Stimulated activated CD4-positive, alpha-beta T cell treated with anti-CD3 and anti-CD28 coated beads, Interleukin-4, amount 100 ng/mL, for 48 hours (primary cell): ENCODE measurements at regions not wholly inside any gene's neighbourhood (a gene's known extent, or its start where the extent isn't known, plus 50 kb on each side); places are given as distances from the start of the nearest gene placed in this dataset.

Source experiments
- DNase-seq, 2 donors: peaks; one replicate each; pipeline ENCODE4 v3.0.0-alpha.2; 2020; ENCODE audit warnings: low read depth in 2 of 2

DNA sequence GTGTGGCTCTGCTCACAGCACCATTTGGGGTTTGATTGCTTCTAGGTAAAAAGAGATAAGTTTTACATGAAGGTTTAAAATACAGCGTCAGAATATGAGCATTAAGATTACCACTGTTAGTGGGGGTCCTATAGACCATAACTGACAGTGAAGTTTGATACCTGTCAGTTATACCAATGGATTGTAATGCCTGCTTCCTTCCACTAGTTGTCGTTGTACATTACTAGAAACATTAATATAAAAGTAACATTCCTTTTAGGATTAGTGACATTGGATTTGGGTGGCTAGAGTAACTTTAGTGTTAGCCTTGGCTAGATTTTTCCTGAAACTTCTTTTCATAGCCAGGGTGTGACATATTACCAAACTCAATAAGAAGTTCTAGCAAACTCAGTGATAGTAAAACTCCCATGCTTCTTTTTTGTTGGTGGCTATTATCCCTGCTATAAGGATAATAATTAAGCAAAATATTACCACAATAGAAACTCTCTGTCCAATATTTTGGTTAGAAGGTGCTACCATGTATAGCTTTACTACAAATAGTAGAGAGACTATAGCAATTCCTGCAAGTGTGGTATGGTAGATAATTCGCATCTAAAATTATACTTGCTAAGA lies 57.1 kb downstream of the FAM181B start:
- no peak for DNase-seq

GRCh38 chr11:82675838-82676237 lies 57.8 kb downstream of the FAM181B start:
- DNase-seq = no peak

DNA sequence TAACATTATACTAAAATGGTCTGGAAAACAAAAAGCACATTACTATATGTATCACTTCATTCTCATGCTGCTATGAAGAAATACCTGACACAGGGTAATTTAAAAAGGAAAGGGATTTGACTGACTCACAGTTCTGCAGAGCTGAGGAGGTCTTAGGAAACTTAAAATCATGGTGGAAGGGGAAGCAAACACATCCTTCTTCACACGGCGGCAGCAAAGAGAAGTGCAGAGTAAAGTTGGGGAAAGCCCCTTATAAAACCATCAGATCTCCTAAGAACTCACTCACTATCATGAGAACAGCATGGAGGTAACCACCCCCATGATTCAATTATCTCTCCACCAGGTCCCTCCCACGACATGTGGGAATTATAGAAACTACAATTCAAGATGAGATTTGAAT lies 60.0 kb downstream of the FAM181B start:
- no peak for DNase-seq

GRCh38 chr11:82671451-82671850 lies 62.2 kb downstream of the FAM181B start:
- no peak for DNase-seq

DNA sequence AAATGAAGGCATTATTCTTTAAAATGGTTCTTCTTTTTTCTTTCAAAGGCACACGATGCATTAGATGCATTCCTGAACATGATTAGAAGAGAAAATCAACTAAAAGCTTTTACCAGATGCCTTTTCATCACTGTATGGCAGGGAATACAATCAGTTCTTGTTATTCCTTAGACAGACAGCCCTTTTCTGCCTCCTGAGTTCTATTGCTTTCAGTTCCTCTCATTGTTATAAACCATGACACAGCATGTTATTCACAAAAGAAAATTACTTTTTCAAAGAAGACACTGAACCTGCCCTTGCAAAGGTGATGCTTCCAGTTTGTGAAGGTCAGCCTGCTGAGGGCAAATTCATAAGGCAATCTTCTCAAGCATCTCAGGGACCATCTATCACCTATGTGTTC lies 70.1 kb downstream of the FAM181B start:
- no peak for DNase-seq

GRCh38 chr11:82653752-82654151 lies 79.9 kb downstream of the FAM181B start:
- DNase-seq = no peak

DNA sequence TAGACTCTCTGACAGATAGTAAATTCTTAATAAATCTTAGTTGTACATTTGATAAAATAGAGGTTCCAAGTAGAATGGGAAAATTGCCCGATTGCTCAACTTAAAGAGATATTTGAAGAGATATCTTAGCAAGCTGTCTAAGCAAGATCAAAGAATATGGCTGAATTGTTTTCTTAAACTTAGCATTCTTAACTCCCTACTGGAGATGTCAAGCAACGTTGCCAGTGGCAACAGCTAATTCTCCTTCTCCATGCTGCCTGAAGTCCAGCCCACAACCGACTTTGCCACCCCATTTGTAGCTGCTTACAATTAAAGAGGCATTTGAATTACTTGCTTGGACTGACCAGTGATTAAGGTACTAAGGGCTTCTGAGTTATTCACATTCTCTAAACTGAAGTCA lies 94.4 kb downstream of the FAM181B start:
- DNase-seq = no peak

DNA sequence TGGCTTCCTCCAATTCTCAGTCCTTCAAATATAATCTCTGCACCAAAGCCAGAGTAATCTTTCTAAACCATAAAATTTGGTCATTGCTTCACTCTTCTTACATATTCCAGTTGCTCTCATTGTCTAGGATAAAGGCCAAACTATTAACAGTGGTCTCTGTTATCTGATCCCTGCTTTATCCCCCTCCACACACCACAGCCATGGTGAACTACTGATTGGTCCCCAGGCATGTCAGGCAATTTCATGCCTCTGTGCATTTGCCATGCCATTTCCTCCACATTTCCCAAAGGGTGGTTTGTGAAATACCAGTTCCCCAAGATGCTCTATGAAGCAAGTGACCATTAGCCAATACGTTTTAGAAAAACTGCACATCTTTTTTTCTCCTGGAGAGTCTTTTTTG lies 97.0 kb downstream of the FAM181B start:
- no peak for DNase-seq

DNA sequence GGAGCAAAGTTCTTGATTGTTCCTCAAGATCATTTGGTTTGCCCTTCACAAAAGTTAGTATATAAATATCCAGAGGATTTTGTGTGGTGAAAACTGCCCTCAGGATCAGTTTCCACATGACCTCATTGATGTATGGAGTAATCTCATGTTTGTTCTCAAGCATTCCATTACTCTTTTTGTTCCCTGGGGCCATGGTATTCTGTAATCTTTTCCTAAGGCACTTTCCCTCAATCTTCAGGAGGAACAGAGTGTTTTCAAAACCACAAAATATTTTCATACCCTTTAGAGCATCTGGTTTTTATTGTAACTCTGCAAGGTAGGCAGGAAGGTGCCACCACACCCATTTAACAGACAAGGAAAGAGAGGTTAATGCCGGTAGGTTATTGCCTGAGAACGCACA lies 99.6 kb downstream of the FAM181B start:
- DNase-seq = no peak

DNA sequence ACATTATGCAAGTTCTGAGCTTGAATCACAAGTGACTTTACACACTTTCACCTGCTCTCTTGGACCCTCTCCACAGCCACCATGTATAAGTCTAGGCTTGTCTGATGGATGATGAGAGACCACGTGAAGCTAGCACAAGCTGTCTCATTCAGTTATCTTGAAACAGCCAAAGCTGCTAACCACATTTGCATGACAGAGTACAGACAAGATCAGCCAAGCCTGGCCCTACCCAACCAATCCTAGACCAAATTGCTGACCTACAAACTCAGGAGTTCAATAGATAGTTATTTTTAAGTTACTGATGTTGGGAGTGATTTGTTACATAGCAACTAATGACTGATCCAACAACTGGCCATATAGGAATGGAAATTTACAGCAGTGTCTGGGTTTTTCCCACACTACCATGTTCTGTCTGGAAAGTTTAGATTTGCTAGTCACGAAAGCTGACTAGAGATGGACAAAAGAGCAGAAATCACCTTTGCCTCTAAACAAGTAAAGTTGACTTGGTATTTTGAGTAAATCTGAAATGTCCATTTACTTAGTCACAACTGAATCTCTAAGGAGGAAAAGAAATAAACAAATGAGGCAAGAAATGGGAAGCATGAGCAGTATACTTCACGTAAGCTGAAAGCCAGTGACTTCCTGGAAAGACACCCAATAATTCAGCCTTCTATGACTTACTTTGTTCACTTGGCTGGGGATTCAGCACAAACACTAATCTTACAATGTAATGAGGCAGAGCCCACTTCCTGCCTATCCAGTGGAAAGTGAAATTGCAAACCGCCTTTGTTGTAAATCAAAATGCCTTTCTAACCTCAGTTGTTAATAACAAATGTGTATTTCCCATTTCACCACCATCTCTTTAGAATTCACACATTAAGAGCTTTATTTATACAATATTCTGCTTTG lies 101.7 kb downstream of the FAM181B start:
- DNase-seq = no peak

DNA sequence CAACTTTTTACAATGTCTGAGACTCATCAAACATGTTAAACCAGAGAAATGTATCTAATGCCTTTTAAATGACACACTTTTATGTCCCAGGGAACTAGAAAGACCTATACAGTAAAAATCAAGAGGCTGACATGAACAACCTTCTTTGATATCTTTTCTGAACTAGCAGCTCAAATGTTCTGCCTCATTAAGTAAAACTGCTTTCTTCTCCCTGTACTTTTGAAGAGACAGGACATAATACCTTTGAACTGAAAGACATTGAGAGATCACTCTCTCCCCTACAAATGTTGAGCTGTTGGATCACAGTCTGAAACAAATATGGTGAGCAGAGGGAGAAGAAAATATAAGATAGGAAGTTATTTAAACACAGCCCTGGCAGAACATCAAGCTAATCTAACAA lies 123.0 kb downstream of the FAM181B start:
- no peak for DNase-seq

GRCh38 chr11:82606738-82607137 lies 126.9 kb downstream of the FAM181B start:
- DNase-seq = no peak

DNA sequence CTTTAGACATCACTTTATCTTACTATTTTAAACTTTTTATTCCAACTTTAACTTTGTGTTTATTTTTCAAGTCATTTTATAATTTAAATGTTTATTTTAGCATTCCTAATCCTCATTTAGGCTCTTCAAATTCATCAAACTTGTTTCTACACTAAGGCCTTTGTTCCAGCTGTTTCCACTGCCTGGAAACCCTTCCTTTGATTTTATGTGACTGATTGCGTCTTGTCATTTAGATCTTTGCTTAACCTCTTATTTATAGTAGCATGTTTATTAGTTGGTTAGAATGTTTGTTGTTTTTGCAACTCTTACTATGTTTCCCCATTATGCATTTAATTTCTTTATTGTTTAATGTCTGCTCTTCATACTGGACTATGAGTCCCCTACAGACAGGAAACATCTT lies 132.0 kb downstream of the FAM181B start:
- no peak for DNase-seq

- no peak for DNase-seq
Observed at GRCh38 chr11:82599836-82600235, 133.8 kb downstream of the FAM181B start.

DNA sequence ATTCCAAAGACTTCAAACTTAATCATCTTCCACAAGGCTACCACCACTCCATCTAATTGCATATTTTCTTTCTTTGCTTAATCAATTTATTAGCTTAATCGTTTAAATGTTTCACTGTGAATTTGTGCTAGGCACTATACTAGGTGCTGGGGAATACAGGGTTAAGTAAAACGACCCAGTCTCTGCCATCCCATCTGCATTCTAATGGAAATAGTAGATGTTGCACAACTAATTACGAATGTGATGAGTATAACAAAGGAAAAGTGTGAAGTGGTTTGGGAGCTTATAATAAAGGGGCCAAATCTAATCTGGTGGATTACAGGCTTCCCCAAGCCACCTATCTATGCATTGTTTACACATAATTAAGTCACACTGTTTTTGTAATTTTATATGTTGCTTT lies 147.1 kb downstream of the FAM181B start:
- DNase-seq = no peak

DNA sequence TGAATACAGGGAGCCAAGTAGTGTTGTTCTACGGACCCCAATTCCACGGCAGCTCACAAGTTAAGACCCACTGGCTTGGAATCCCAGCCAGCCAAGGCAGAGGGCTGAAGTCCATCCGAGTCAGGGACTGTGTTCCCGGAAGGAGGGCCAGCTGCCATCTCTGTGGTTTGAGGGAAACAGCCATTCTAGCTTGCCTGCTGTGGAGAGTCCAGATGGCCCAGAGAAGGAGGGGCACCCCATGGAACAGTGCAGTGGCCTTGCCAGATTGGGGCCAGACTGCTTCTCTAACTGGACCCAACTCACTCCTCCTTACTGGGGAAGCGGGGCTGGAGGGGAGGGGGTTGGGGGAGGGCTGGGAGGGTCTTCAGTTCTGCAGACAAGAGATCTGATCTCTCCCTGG lies 156.4 kb downstream of the FAM181B start:
- DNase-seq = no peak

DNA sequence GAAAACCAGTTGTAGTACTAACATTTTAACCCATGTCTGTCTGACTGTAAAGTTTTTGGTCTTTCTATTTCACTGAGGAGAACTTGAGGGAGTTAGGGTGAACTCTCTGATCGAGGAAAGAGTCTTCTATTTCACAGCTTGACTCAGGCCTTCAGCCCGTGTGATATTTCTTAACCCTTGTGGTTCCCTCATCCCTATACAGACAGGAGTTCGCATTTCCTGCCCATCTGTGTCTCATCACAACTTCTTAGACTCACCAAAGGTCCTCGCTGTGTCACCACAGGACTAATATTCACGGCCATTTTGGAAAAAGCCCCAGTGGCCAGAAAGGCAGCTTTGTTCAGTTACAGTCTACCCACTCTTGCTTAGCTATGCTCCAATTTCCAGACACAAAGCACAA lies 172.8 kb downstream of the FAM181B start:
- DNase-seq = no peak

GRCh38 chr11:82559609-82560008 lies 174.1 kb downstream of the FAM181B start:
- no peak for DNase-seq

DNA sequence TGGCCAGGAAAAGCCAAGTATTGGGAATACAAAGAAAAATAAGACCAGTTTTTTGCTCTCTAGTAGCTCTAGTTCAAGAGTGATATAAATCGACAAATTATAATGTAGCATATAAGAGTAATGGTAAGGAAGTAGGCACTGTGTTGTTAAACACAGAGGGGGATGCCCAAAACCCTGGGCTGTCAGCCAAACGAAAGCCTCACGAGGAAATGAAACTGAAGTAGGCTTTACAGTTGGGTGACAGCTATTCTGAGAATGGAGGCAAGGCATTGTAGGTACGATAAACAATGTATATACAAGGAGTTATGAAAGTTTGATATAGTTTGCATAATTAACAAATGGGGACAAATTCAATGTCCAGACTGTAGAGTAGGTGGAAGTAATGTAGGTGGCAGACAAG lies 176.4 kb downstream of the FAM181B start:
- DNase-seq = no peak

DNA sequence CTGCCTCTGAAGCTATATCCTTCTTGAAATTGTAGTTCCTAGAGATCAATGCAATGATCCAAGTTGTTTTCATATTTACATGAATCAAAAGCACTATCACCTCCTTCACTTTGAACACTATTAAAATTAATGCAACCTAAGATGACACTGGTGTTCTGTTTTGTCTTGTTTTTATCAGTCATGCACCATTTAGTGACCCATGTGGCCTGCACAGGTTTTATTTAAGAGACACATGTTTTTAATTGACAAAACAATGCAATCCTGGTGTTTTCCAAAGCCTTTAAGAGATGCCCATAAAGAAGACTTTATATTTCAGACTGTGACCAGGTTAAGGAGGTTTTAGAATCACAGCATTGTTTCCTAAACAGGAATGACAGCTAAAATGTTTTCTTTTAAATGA lies 177.5 kb downstream of the FAM181B start:
- no peak for DNase-seq

- DNase-seq = no peak
Observed at GRCh38 chr11:82546661-82547557, 186.8 kb downstream of the FAM181B start.

DNA sequence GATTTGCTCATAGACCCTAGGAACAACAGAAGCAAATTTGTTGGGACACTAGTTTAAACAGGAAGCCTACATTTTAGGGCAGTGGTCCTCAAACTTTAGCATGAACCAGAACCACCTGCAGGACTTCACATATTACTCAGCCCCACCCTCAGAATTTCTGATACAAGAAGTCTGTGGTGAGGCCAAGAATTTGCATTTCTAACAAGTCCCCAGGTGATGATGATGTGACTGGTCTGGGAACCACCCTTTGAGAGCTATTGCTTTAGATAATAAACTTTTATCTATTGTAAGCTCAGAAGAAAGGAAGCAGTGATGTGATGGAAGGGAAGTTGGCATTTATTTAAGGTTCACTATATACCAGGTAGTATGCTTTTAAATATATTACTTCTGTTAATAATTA lies 194.0 kb downstream of the FAM181B start:
- no peak for DNase-seq
